Right lobe of liver (tissue), 6 donors: ENCODE measurements at regions not wholly inside any gene's neighbourhood (a gene's known extent, or its start where the extent isn't known, plus 50 kb on each side); places are given as distances from the start of the nearest gene placed in this dataset.

Experiments
- ATAC-seq, 4 donors: fragments of 200-7000 bp; cut with Tn5 transposase; one replicate each; pipeline ENCODE4 v1.9.1; 2020; ENCODE audit warnings: mild to moderate bottlenecking in 4 of 4, moderate library complexity in 4 of 4
- DNase-seq, 3 donors: peaks; one replicate each; pipeline ENCODE4 v3.0.0-alpha.2; 2020
- H3K27ac ChIP-seq, 3 donors: fragments of 200-600 bp; one replicate each; pipeline ENCODE4 v1.8.0; 2022
- H3K27me3 ChIP-seq, 2 donors: fragments of 200-600 bp; one replicate each; pipeline ENCODE4 v1.8.0; 2022
- H3K36me3 ChIP-seq, 4 donors: fragments of 200-600 bp; sonication (generic) in 1 of 4; one replicate each; pipeline versions ENCODE4 v1.5.1 to v1.8.0; 2017 to 2022; ENCODE audit warnings: control low read depth in 1 of 4
- H3K4me1 ChIP-seq, 4 donors: fragments of 200-600 bp; sonication (generic) in 1 of 4; one replicate each; pipeline versions ENCODE4 v1.5.1 to v1.8.0; 2017 to 2022; ENCODE audit warnings: control low read depth in 1 of 4
- H3K4me3 ChIP-seq, 3 donors: fragments of 200-600 bp; one replicate each; pipeline ENCODE4 v1.8.0; 2022
- H3K9me3 ChIP-seq, 4 donors: fragments of 200-600 bp; sonication (generic) in 1 of 4; one replicate each; pipeline versions ENCODE4 v1.5.1 to v1.8.0; 2017 to 2022; ENCODE audit warnings: control low read depth in 1 of 4
- CTCF ChIP-seq, 4 donors: fragments of 200-600 bp in 3 of 4; fragments of 450-650 bp in 1 of 4; IDR thresholded peaks; one replicate each; pipeline versions ENCODE4 v1.5.1 to v1.8.0; 2016 to 2022; ENCODE audit warnings: antibody characterized with exemption in 4 of 4, mild to moderate bottlenecking in 2 of 4
- POLR2A ChIP-seq: fragments of 450-650 bp; IDR thresholded peaks from one replicate; pipeline ENCODE4 v1.6.1; 2017; ENCODE audit warnings: antibody characterized with exemption, mild to moderate bottlenecking
- WGBS: methylation state at CpG from one replicate; pipeline ENCODE4 v1.1.6; 2018; ENCODE audit warnings: low coverage, low lambda C conversion rate; ENCODE audit not compliant: insufficient coverage; ENCODE audit errors: missing lambda C conversion rate; 5-methylcytosine and 5-hydroxymethylcytosine counted together
- intact Hi-C, 2 donors: fragments of 100-400 bp; cut with DNase I; formaldehyde crosslinking; loops; one replicate each; pipeline versions ENCODE4 v1.11.2 to v1.14.1; 2022
- donor health status: DM: no; HTN: yes; CAD: no.
- donor health status: DM: no; HTN: no; CAD: no.
- donor health status: DM: no; HTN: no; CAD: no.
- donor health status: DM: no; HTN: yes; CAD: no.
- donor health status: DM: no; HTN: yes; CAD: no.

GRCh38 chr7:42736931-42737330 lies 174.9 kb downstream of the C7orf25 start:
- intact Hi-C loops = no loop called here
- no peak for ATAC-seq
- WGBS = 63% methylated on average over 1 of the region's 1 CpG
- Histone ChIP-seq H3K4me3 (no peak overlapping the region), H3K4me1 (no peaks in the 10 kb centered on the region), H3K9me3 (no peaks in the 10 kb centered on the region), H3K27me3 (no peaks in the 10 kb centered on the region), H3K27ac (no peak overlapping the region), H3K36me3 (no peaks in the 10 kb centered on the region)
- TF ChIP-seq CTCF (IDR thresholded peaks at IDR 0.05) = no peak
- no peak for DNase-seq

GRCh38 chr7:42735081-42735480 lies 176.8 kb downstream of the C7orf25 start:
- Histone ChIP-seq H3K36me3 (no peaks in the 10 kb centered on the region), H3K9me3 (no peaks in the 10 kb centered on the region), H3K27ac (no peak overlapping the region), H3K4me3 (no peak overlapping the region), H3K4me1 (no peaks in the 10 kb centered on the region), H3K27me3 (no peaks in the 10 kb centered on the region)
- WGBS = 12% methylated on average over 2 of the region's 2 CpGs
- no peak for DNase-seq
- intact Hi-C loops = no loop called here
- ATAC-seq = no peak
- TF ChIP-seq POLR2A = no peak
- TF ChIP-seq CTCF (IDR thresholded peaks at IDR 0.05) = no peak

GRCh38 chr7:42734568-42734967 lies 177.3 kb downstream of the C7orf25 start:
- Histone ChIP-seq H3K27ac (no peak overlapping the region), H3K9me3 (no peaks in the 10 kb centered on the region), H3K4me1 (no peaks in the 10 kb centered on the region), H3K36me3 (no peaks in the 10 kb centered on the region), H3K27me3 (no peaks in the 10 kb centered on the region), H3K4me3 (no peak overlapping the region)
- intact Hi-C loops = no loop called here
- WGBS = 47% methylated on average over 2 of the region's 2 CpGs
- DNase-seq (no peak), ATAC-seq (no peak)
- no peak for TF ChIP-seq CTCF (IDR thresholded peaks at IDR 0.05)
- no peak for TF ChIP-seq POLR2A

- Histone ChIP-seq H3K9me3 (no peaks in the 10 kb centered on the region), H3K36me3 (no peaks in the 10 kb centered on the region), H3K4me3 (no peak overlapping the region), H3K27me3 (no peaks in the 10 kb centered on the region), H3K4me1 (no peaks in the 10 kb centered on the region), H3K27ac (no peak overlapping the region)
- no peak for ATAC-seq
- no peak for TF ChIP-seq POLR2A
- no peak for TF ChIP-seq CTCF (IDR thresholded peaks at IDR 0.05)
- intact Hi-C loops = no loop called here
- WGBS = 44% methylated on average over 3 of the region's 5 CpGs
- no peak for DNase-seq
These were observed 178.8 kb downstream of the C7orf25 start for GRCh38 chr7:42733040-42733439.

GRCh38 chr7:42730586-42730985 lies 181.3 kb downstream of the C7orf25 start:
- H3K4me1 ChIP-seq = no peaks in the 10 kb centered on the region
- H3K27ac ChIP-seq = no peak overlapping the region
- intact Hi-C loops = no loop called here
- no peak overlapping the region for H3K4me3 ChIP-seq
- no peak for TF ChIP-seq POLR2A
- no peaks in the 10 kb centered on the region for H3K36me3 ChIP-seq
- no peaks in the 10 kb centered on the region for H3K27me3 ChIP-seq
- no peak for ATAC-seq
- H3K9me3 ChIP-seq = no peaks in the 10 kb centered on the region
- DNase-seq = no peak
- WGBS = 31% methylated on average over 1 of the region's 1 CpG
